ENCODE measurements at regions not wholly inside any gene's neighbourhood (a gene's known extent, or its start where the extent isn't known, plus 50 kb on each side); places are given as distances from the start of the nearest gene placed in this dataset.

DNA sequence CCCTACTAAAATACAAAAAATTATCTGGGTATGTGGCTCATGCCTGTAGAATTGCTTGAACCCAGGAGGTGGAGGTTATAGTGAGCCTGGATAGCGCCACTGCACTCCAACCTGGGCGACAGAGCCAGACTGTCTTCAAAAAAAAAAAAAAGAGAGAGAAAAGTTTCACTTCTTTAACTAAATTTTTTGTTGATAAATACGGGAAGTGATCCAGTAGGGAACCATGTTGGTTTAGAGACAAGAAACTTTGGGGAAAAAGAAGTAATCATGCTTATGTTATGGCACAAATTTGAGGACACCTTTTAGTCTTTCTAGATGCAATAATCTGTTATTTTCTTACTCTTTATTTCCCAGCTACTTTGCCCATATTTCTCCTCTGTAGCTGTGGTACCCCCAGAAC, 309.7 kb downstream of the TYW1 start:
- no peak for TF ChIP-seq CTCF (IDR thresholded peaks at IDR 0.05)
- no peak for TF ChIP-seq POLR2A (IDR thresholded peaks at IDR 0.05)
